ENCODE measurements at regions not wholly inside any gene's neighbourhood (a gene's known extent, or its start where the extent isn't known, plus 50 kb on each side); places are given as distances from the start of the nearest gene placed in this dataset.

DNA sequence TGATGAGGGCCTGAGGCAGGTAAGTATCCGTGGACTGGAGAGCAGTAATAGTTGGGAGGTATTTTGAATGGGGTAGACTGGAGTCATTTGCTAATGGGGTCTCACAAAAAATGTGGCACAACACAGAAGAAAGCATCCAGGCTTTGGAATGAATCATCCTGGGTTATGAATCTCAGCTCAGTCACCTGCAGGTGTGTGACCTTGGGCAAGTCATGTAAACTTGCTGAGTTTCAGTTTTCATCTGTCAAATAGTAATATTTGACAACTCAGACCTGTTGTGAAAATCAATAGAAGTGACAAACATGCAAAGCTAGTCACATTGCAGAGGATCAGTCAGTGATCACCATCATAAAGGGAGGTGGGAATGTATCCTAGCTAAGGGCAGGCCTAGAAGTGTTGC lies 232.0 kb upstream of the TENM4 start:
- no peak for TF ChIP-seq POLR2A (IDR thresholded peaks at IDR 0.05)
- TF ChIP-seq, protein P1, sequence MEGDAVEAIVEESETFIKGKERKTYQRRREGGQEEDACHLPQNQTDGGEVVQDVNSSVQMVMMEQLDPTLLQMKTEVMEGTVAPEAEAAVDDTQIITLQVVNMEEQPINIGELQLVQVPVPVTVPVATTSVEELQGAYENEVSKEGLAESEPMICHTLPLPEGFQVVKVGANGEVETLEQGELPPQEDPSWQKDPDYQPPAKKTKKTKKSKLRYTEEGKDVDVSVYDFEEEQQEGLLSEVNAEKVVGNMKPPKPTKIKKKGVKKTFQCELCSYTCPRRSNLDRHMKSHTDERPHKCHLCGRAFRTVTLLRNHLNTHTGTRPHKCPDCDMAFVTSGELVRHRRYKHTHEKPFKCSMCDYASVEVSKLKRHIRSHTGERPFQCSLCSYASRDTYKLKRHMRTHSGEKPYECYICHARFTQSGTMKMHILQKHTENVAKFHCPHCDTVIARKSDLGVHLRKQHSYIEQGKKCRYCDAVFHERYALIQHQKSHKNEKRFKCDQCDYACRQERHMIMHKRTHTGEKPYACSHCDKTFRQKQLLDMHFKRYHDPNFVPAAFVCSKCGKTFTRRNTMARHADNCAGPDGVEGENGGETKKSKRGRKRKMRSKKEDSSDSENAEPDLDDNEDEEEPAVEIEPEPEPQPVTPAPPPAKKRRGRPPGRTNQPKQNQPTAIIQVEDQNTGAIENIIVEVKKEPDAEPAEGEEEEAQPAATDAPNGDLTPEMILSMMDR (IDR thresholded peaks at IDR 0.05): no peak

All from Peyer's patch (tissue), 4 donors.